ENCODE measurements at regions not wholly inside any gene's neighbourhood (a gene's known extent, or its start where the extent isn't known, plus 50 kb on each side); places are given as distances from the start of the nearest gene placed in this dataset.
"Not testable (repeated sequence)": the region's sequence is repeated elsewhere in the genome, so short reads cannot be mapped to it uniquely, and the experiment has no call there.

DNA sequence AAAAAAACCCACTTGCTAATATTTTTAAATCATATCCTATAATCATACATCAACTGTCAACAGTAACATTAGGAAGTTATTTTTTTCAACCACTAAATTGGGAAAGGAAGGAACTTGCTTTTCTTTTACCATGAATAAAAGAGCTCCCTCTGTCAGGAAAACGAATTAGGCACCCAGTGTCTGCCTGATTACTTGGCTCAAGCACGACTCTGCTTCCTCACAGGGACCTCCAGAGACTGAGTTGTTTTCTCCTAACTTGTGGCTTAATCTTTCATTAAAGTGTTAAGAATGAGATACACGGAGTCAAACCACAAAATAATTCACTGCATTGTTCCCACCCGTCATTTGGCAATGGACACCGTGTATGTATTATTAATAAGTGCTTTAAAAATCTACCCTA, 1405.1 kb upstream of the EYS start:
- TF ChIP-seq, protein P1, sequence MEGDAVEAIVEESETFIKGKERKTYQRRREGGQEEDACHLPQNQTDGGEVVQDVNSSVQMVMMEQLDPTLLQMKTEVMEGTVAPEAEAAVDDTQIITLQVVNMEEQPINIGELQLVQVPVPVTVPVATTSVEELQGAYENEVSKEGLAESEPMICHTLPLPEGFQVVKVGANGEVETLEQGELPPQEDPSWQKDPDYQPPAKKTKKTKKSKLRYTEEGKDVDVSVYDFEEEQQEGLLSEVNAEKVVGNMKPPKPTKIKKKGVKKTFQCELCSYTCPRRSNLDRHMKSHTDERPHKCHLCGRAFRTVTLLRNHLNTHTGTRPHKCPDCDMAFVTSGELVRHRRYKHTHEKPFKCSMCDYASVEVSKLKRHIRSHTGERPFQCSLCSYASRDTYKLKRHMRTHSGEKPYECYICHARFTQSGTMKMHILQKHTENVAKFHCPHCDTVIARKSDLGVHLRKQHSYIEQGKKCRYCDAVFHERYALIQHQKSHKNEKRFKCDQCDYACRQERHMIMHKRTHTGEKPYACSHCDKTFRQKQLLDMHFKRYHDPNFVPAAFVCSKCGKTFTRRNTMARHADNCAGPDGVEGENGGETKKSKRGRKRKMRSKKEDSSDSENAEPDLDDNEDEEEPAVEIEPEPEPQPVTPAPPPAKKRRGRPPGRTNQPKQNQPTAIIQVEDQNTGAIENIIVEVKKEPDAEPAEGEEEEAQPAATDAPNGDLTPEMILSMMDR (IDR thresholded peaks at IDR 0.05) = no peak
- TF ChIP-seq POLR2AphosphoS5 (IDR thresholded peaks at IDR 0.05) (no peak), POLR2A (IDR thresholded peaks at IDR 0.05) (no peak)

DNA sequence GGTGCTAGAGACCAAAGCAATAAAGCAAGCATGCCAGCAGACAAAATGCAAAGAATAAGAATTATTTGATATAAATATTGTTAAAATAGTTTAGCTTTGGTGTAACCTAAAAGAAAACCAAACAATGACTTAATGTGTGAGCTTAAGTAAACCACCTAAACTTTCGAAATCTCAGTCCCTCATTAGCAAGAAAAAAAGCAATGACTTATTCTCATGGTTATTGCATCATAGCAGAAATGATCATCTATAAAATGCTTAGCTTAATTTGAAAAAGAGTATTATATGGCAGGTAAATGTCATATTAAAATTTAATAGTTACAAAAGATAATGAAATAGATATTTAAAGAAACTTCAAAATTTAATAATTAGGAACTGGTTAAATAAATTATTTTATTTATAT, 1395.7 kb upstream of the EYS start:
- intact Hi-C loops (cut with DNase I) = no loop called here
- WGBS = 79% methylated on average over 1 of the region's 1 CpG

More for the DNA sequence above, 1405.1 kb upstream of the EYS start:
- Histone ChIP-seq H3K27ac (no peak overlapping the region), H3K9me3 (no peaks in the 10 kb centered on the region), H3K4me1 (replicated peaks) (no peaks in the 10 kb centered on the region), H3K4me3 (no peak overlapping the region), H3K27me3 (replicated peaks; ENCODE audit: insufficient read depth) (no peaks in the 10 kb centered on the region), H3K36me3 (no peaks in the 10 kb centered on the region)
- no peak for DNase-seq (ENCODE audit: low spot score)
- 51% methylated on average over 5 of the region's 5 CpGs for WGBS
- intact Hi-C loops (cut with DNase I) = no loop called here

DNA sequence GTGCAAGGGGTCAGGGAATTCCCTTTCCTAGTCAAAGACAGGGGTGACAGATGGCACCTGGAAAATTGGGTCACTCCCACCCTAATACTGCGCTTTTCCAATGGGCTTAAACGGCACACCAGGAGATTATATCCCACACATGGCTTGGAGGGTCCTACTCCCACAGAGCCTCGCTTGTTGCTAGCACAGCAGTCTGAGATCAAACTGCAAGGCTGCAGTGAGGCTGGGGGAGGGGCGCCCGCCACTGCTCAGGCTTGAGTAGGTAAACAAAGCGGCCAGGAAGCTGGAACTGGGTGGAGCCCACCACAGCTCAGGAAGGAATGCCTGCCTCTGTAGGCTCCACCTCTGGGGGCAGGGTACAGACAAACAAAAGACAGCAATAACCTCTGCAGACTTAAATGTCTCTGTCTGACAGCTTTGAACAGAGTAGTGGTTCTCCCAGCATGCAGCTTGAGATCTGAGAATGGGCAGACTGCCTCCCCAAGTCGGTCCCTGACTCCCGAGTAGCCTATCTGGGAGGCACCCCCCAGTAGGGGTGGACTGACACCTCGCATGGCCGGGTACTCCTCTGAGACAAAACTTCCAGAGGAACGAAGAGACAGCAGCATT, 1388.7 kb upstream of the EYS start:
- H3K27me3 ChIP-seq (replicated peaks; ENCODE audit: insufficient read depth); H3K9me3 ChIP-seq; DNase-seq (ENCODE audit: low spot score); H3K4me3 ChIP-seq; intact Hi-C loops (cut with DNase I); H3K4me1 ChIP-seq (replicated peaks); H3K27ac ChIP-seq; H3K36me3 ChIP-seq: not testable (repeated sequence)
- 91% methylated on average over 11 of the region's 11 CpGs for WGBS

More for the DNA sequence above, 1395.7 kb upstream of the EYS start:
- Histone ChIP-seq H3K27me3 (replicated peaks; ENCODE audit: insufficient read depth) (no peaks in the 10 kb centered on the region), H3K4me3 (no peak overlapping the region), H3K27ac (no peak overlapping the region), H3K4me1 (replicated peaks) (no peaks in the 10 kb centered on the region), H3K9me3 (no peaks in the 10 kb centered on the region), H3K36me3 (no peaks in the 10 kb centered on the region)
- TF ChIP-seq POLR2A (IDR thresholded peaks at IDR 0.05) (no peak), POLR2AphosphoS5 (IDR thresholded peaks at IDR 0.05) (no peak)
- TF ChIP-seq, protein P1 (IDR thresholded peaks at IDR 0.05) = no peak
- DNase-seq (ENCODE audit: low spot score) = no peak

DNA sequence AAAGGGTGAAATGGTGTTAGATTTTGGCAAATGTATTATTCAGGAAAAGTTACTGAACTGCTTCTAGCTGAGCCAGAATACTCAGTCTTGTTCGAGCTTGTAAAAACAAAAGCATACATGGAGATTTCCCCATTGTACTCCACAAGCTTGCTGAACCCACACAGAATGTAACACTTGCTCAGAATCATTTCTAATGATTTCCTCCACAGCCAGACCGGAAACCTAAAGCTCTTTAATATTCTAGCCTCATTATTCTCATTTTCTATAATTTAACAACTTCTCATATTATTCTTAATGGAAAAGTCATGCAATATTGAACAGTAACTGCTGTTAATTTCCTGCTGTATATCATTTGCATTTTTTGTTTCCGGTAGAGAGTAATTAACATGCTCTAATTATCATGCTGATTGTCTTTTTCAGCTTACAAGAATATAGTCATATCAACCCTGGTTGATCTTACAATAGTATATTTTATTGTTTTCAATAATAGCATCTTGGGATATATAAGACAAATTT, 1387.5 kb upstream of the EYS start:
- H3K9me3 ChIP-seq = no peaks in the 10 kb centered on the region
- 64% methylated on average over 3 of the region's 3 CpGs for WGBS
- DNase-seq (ENCODE audit: low spot score) = no peak
- H3K4me1 ChIP-seq (replicated peaks) = no peaks in the 10 kb centered on the region
- no peak overlapping the region for H3K27ac ChIP-seq
- H3K36me3 ChIP-seq = no peaks in the 10 kb centered on the region
- no peaks in the 10 kb centered on the region for H3K27me3 ChIP-seq (replicated peaks; ENCODE audit: insufficient read depth)
- intact Hi-C loops (cut with DNase I) = no loop called here
- H3K4me3 ChIP-seq = no peak overlapping the region
- TF ChIP-seq POLR2A (IDR thresholded peaks at IDR 0.05) (no peak), POLR2AphosphoS5 (IDR thresholded peaks at IDR 0.05) (no peak)
- TF ChIP-seq, protein P1 (IDR thresholded peaks at IDR 0.05) = no peak

DNA sequence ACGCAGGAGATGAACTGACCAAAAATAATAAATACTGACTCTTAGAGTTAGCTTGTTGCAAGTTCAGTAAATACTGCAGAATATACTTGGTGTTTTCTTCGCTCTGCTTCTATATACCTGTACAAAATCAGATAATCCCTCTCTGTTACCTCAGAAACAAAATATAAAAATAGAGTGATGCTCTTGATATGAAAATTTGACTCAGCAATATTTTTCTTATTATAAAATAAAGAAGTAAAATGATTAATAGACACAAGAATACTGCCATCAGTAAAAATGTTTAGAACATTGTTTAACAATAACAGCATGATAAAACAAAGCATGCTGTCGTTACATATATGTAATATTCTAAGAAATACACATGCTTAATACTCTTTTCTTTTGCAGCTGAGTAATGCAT, 1366.9 kb upstream of the EYS start:
- H3K27ac ChIP-seq = no peak overlapping the region
- no peaks in the 10 kb centered on the region for H3K27me3 ChIP-seq (replicated peaks; ENCODE audit: insufficient read depth)
- TF ChIP-seq POLR2A (IDR thresholded peaks at IDR 0.05) = no peak
- TF ChIP-seq, protein P1 (IDR thresholded peaks at IDR 0.05) = no peak
- no peak for TF ChIP-seq POLR2AphosphoS5 (IDR thresholded peaks at IDR 0.05)
- H3K36me3 ChIP-seq = no peaks in the 10 kb centered on the region
- H3K9me3 ChIP-seq = no peaks in the 10 kb centered on the region
- intact Hi-C loops (cut with DNase I) = no loop called here
- WGBS = 75% methylated on average over 3 of the region's 3 CpGs
- no peak overlapping the region for H3K4me3 ChIP-seq
- no peaks in the 10 kb centered on the region for H3K4me1 ChIP-seq (replicated peaks)
- no peak for DNase-seq (ENCODE audit: low spot score)

Measured in prostate gland (tissue), 2 donors.